ENCODE measurements at regions not wholly inside any gene's neighbourhood (a gene's known extent, or its start where the extent isn't known, plus 50 kb on each side); places are given as distances from the start of the nearest gene placed in this dataset.

GRCh38 chr15:95129574-95129973 is 898.2 kb downstream of the MCTP2 start:
- H3K9me3 ChIP-seq (ENCODE audit: control insufficient read depth in 1 of 2, low read length in 2 of 2): no peaks in the 10 kb centered on the region
- H3K4me3 ChIP-seq (ENCODE audit: low read depth in 1 of 2, low read length in 2 of 2): no peak overlapping the region
- no peaks in the 10 kb centered on the region for H3K36me3 ChIP-seq (ENCODE audit: control insufficient read depth in 1 of 2, insufficient read depth in 2 of 2, low read length in 2 of 2)
- no peak overlapping the region for H3K9ac ChIP-seq (ENCODE audit: low read depth in 1 of 2, low read length in 2 of 2)
- no peaks in the 10 kb centered on the region for H3K4me1 ChIP-seq (ENCODE audit: control insufficient read depth in 1 of 2, insufficient read depth in 2 of 2, low read length in 2 of 2)
- no peaks in the 10 kb centered on the region for H3K27me3 ChIP-seq (ENCODE audit: control insufficient read depth in 1 of 2, insufficient read depth in 2 of 2, low read length in 2 of 2)
- H3K27ac ChIP-seq (ENCODE audit: low read depth, low read length): no peak overlapping the region

- Histone ChIP-seq H3K4me3 (ENCODE audit: low read depth in 1 of 2, low read length in 2 of 2) (no peak overlapping the region), H3K27ac (ENCODE audit: low read depth, low read length) (no peak overlapping the region), H3K9ac (ENCODE audit: low read depth in 1 of 2, low read length in 2 of 2) (no peak overlapping the region), H3K9me3 (ENCODE audit: control insufficient read depth in 1 of 2, low read length in 2 of 2) (no peaks in the 10 kb centered on the region), H3K4me1 (ENCODE audit: control insufficient read depth in 1 of 2, insufficient read depth in 2 of 2, low read length in 2 of 2) (no peaks in the 10 kb centered on the region), H3K36me3 (ENCODE audit: control insufficient read depth in 1 of 2, insufficient read depth in 2 of 2, low read length in 2 of 2) (no peaks in the 10 kb centered on the region), H3K27me3 (ENCODE audit: control insufficient read depth in 1 of 2, insufficient read depth in 2 of 2, low read length in 2 of 2) (no peaks in the 10 kb centered on the region)
These were observed 899.8 kb downstream of the MCTP2 start for GRCh38 chr15:95131131-95131556.

- Histone ChIP-seq H3K9ac (ENCODE audit: low read depth in 1 of 2, low read length in 2 of 2) (no peak overlapping the region), H3K4me1 (ENCODE audit: control insufficient read depth in 1 of 2, insufficient read depth in 2 of 2, low read length in 2 of 2) (no peaks in the 10 kb centered on the region), H3K9me3 (ENCODE audit: control insufficient read depth in 1 of 2, low read length in 2 of 2) (no peaks in the 10 kb centered on the region), H3K27me3 (ENCODE audit: control insufficient read depth in 1 of 2, insufficient read depth in 2 of 2, low read length in 2 of 2) (no peaks in the 10 kb centered on the region), H3K4me3 (ENCODE audit: low read depth in 1 of 2, low read length in 2 of 2) (no peak overlapping the region), H3K36me3 (ENCODE audit: control insufficient read depth in 1 of 2, insufficient read depth in 2 of 2, low read length in 2 of 2) (no peaks in the 10 kb centered on the region), H3K27ac (ENCODE audit: low read depth, low read length) (no peak overlapping the region)
These were observed 901.4 kb downstream of the MCTP2 start for GRCh38 chr15:95132774-95133173.

- Histone ChIP-seq H3K27me3 (ENCODE audit: control insufficient read depth in 1 of 2, insufficient read depth in 2 of 2, low read length in 2 of 2) (no peaks in the 10 kb centered on the region), H3K9me3 (ENCODE audit: control insufficient read depth in 1 of 2, low read length in 2 of 2) (no peaks in the 10 kb centered on the region), H3K36me3 (ENCODE audit: control insufficient read depth in 1 of 2, insufficient read depth in 2 of 2, low read length in 2 of 2) (no peaks in the 10 kb centered on the region), H3K4me3 (ENCODE audit: low read depth in 1 of 2, low read length in 2 of 2) (no peak overlapping the region), H3K27ac (ENCODE audit: low read depth, low read length) (no peak overlapping the region), H3K4me1 (ENCODE audit: control insufficient read depth in 1 of 2, insufficient read depth in 2 of 2, low read length in 2 of 2) (no peaks in the 10 kb centered on the region), H3K9ac (ENCODE audit: low read depth in 1 of 2, low read length in 2 of 2) (no peak overlapping the region)
These were observed 903.2 kb downstream of the MCTP2 start for GRCh38 chr15:95134431-95135110.

GRCh38 chr15:95138604-95139270 is 907.4 kb downstream of the MCTP2 start:
- Histone ChIP-seq H3K9me3 (ENCODE audit: control insufficient read depth in 1 of 2, low read length in 2 of 2) (no peaks in the 10 kb centered on the region), H3K36me3 (ENCODE audit: control insufficient read depth in 1 of 2, insufficient read depth in 2 of 2, low read length in 2 of 2) (no peaks in the 10 kb centered on the region), H3K4me3 (ENCODE audit: low read depth in 1 of 2, low read length in 2 of 2) (no peak overlapping the region), H3K9ac (ENCODE audit: low read depth in 1 of 2, low read length in 2 of 2) (no peak overlapping the region), H3K27me3 (ENCODE audit: control insufficient read depth in 1 of 2, insufficient read depth in 2 of 2, low read length in 2 of 2) (no peaks in the 10 kb centered on the region), H3K27ac (ENCODE audit: low read depth, low read length) (no peak overlapping the region), H3K4me1 (ENCODE audit: control insufficient read depth in 1 of 2, insufficient read depth in 2 of 2, low read length in 2 of 2) (no peaks in the 10 kb centered on the region)

GRCh38 chr15:95141486-95141885 is 910.1 kb downstream of the MCTP2 start:
- Histone ChIP-seq H3K9me3 (ENCODE audit: control insufficient read depth in 1 of 2, low read length in 2 of 2) (no peaks in the 10 kb centered on the region), H3K27ac (ENCODE audit: low read depth, low read length) (no peak overlapping the region), H3K36me3 (ENCODE audit: control insufficient read depth in 1 of 2, insufficient read depth in 2 of 2, low read length in 2 of 2) (no peaks in the 10 kb centered on the region), H3K4me1 (ENCODE audit: control insufficient read depth in 1 of 2, insufficient read depth in 2 of 2, low read length in 2 of 2) (no peaks in the 10 kb centered on the region), H3K27me3 (ENCODE audit: control insufficient read depth in 1 of 2, insufficient read depth in 2 of 2, low read length in 2 of 2) (no peaks in the 10 kb centered on the region), H3K4me3 (ENCODE audit: low read depth in 1 of 2, low read length in 2 of 2) (no peak overlapping the region), H3K9ac (ENCODE audit: low read depth in 1 of 2, low read length in 2 of 2) (no peak overlapping the region)

- Histone ChIP-seq H3K27me3 (ENCODE audit: control insufficient read depth in 1 of 2, insufficient read depth in 2 of 2, low read length in 2 of 2) (no peaks in the 10 kb centered on the region), H3K27ac (ENCODE audit: low read depth, low read length) (no peak overlapping the region), H3K36me3 (ENCODE audit: control insufficient read depth in 1 of 2, insufficient read depth in 2 of 2, low read length in 2 of 2) (no peaks in the 10 kb centered on the region), H3K4me3 (ENCODE audit: low read depth in 1 of 2, low read length in 2 of 2) (no peak overlapping the region), H3K4me1 (ENCODE audit: control insufficient read depth in 1 of 2, insufficient read depth in 2 of 2, low read length in 2 of 2) (no peaks in the 10 kb centered on the region), H3K9me3 (ENCODE audit: control insufficient read depth in 1 of 2, low read length in 2 of 2) (no peaks in the 10 kb centered on the region), H3K9ac (ENCODE audit: low read depth in 1 of 2, low read length in 2 of 2) (no peak overlapping the region)
These were observed 911.2 kb downstream of the MCTP2 start for GRCh38 chr15:95142531-95142930.

- H3K9ac ChIP-seq (ENCODE audit: low read depth in 1 of 2, low read length in 2 of 2): no peak overlapping the region
- H3K27me3 ChIP-seq (ENCODE audit: control insufficient read depth in 1 of 2, insufficient read depth in 2 of 2, low read length in 2 of 2): no peaks in the 10 kb centered on the region
- no peaks in the 10 kb centered on the region for H3K36me3 ChIP-seq (ENCODE audit: control insufficient read depth in 1 of 2, insufficient read depth in 2 of 2, low read length in 2 of 2)
These were observed 915.1 kb downstream of the MCTP2 start for GRCh38 chr15:95146481-95146880.

GRCh38 chr15:95148183-95148582 is 916.8 kb downstream of the MCTP2 start:
- Histone ChIP-seq H3K27ac (ENCODE audit: low read depth, low read length) (no peak overlapping the region), H3K9ac (ENCODE audit: low read depth in 1 of 2, low read length in 2 of 2) (no peak overlapping the region), H3K27me3 (ENCODE audit: control insufficient read depth in 1 of 2, insufficient read depth in 2 of 2, low read length in 2 of 2) (no peaks in the 10 kb centered on the region), H3K36me3 (ENCODE audit: control insufficient read depth in 1 of 2, insufficient read depth in 2 of 2, low read length in 2 of 2) (no peaks in the 10 kb centered on the region), H3K9me3 (ENCODE audit: control insufficient read depth in 1 of 2, low read length in 2 of 2) (peaks cover 0 to 13% of the 10 kb centered on the region in 2 donors), H3K4me1 (ENCODE audit: control insufficient read depth in 1 of 2, insufficient read depth in 2 of 2, low read length in 2 of 2) (no peaks in the 10 kb centered on the region), H3K4me3 (ENCODE audit: low read depth in 1 of 2, low read length in 2 of 2) (no peak overlapping the region)

More at GRCh38 chr15:95146481-95146880, 915.1 kb downstream of the MCTP2 start:
- Histone ChIP-seq H3K4me1 (ENCODE audit: control insufficient read depth in 1 of 2, insufficient read depth in 2 of 2, low read length in 2 of 2) (no peaks in the 10 kb centered on the region), H3K9me3 (ENCODE audit: control insufficient read depth in 1 of 2, low read length in 2 of 2) (peaks cover 0 to 6% of the 10 kb centered on the region in 2 donors), H3K27ac (ENCODE audit: low read depth, low read length) (no peak overlapping the region), H3K4me3 (ENCODE audit: low read depth in 1 of 2, low read length in 2 of 2) (no peak overlapping the region)

- no peak overlapping the region for H3K4me3 ChIP-seq (ENCODE audit: low read depth in 1 of 2, low read length in 2 of 2)
- no peaks in the 10 kb centered on the region for H3K4me1 ChIP-seq (ENCODE audit: control insufficient read depth in 1 of 2, insufficient read depth in 2 of 2, low read length in 2 of 2)
- H3K36me3 ChIP-seq (ENCODE audit: control insufficient read depth in 1 of 2, insufficient read depth in 2 of 2, low read length in 2 of 2): no peaks in the 10 kb centered on the region
- H3K9me3 ChIP-seq (ENCODE audit: control insufficient read depth in 1 of 2, low read length in 2 of 2): peaks cover 2 to 20% of the 10 kb centered on the region in 2 donors
- H3K9ac ChIP-seq (ENCODE audit: low read depth in 1 of 2, low read length in 2 of 2): no peak overlapping the region
- H3K27me3 ChIP-seq (ENCODE audit: control insufficient read depth in 1 of 2, insufficient read depth in 2 of 2, low read length in 2 of 2): no peaks in the 10 kb centered on the region
- no peak overlapping the region for H3K27ac ChIP-seq (ENCODE audit: low read depth, low read length)
These were observed 917.7 kb downstream of the MCTP2 start for GRCh38 chr15:95149036-95149435.

Data from duodenal mucosa (tissue), 2 donors.